Skin epidermis (tissue), 12 donors: ENCODE measurements at regions not wholly inside any gene's neighbourhood (a gene's known extent, or its start where the extent isn't known, plus 50 kb on each side); places are given as distances from the start of the nearest gene placed in this dataset.
A peak's percentile ranks its signal among the peaks of the same experiment; 100 is the strongest.
"Not testable (repeated sequence)": the region's sequence is repeated elsewhere in the genome, so short reads cannot be mapped to it uniquely, and the experiment has no call there.

Source experiments
- H3K27ac ChIP-seq, 21 experiments: fragments of 200-600 bp; sonication (generic) in 11 of 21; one replicate each; pipeline ENCODE4 v1.5.0; 2020; ENCODE audit warnings: mild to moderate bottlenecking in 3 of 21, inconsistent platforms in 2 of 21, moderate library complexity in 2 of 21
- H3K4me3 ChIP-seq, 7 experiments: fragments of 200-600 bp; sonication (generic) in 2 of 7; one replicate each; pipeline ENCODE4 v1.5.0; 2020; ENCODE audit warnings: inconsistent platforms in 2 of 7, mild to moderate bottlenecking in 2 of 7, moderate library complexity in 1 of 7

- Histone ChIP-seq H3K27ac (no peak overlapping the region), H3K4me3 (no peak overlapping the region)
Measured at GRCh38 chr18:3328532-3328931, 66.6 kb downstream of the MYL12B start.

GRCh38 chr18:3329471-3329870 lies 67.5 kb downstream of the MYL12B start:
- H3K4me3 ChIP-seq = no peak overlapping the region
- no peak overlapping the region for H3K27ac ChIP-seq

GRCh38 chr18:3329872-3330271 lies 67.9 kb downstream of the MYL12B start:
- peak overlapping the region in 1 of 21 experiments; percentile 42 for H3K27ac ChIP-seq
- H3K4me3 ChIP-seq = no peak overlapping the region

GRCh38 chr18:3330622-3331021 lies 68.7 kb downstream of the MYL12B start:
- Histone ChIP-seq H3K4me3 (no peak overlapping the region), H3K27ac (peak overlapping the region in 1 of 21 experiments; percentile 42)

GRCh38 chr18:3332376-3332775 lies 70.4 kb downstream of the MYL12B start:
- no peak overlapping the region for H3K27ac ChIP-seq
- no peak overlapping the region for H3K4me3 ChIP-seq

- no peak overlapping the region for H3K4me3 ChIP-seq
- no peak overlapping the region for H3K27ac ChIP-seq
Measured at GRCh38 chr18:3333056-3333720, 71.3 kb downstream of the MYL12B start.

- H3K4me3 ChIP-seq = no peak overlapping the region
- no peak overlapping the region for H3K27ac ChIP-seq
Measured at GRCh38 chr18:3333721-3334386, 71.9 kb downstream of the MYL12B start.

GRCh38 chr18:3340015-3340681 lies 78.2 kb downstream of the MYL12B start:
- H3K4me3 ChIP-seq = no peak overlapping the region

GRCh38 chr18:3340682-3341097 lies 78.8 kb downstream of the MYL12B start:
- H3K4me3 ChIP-seq = no peak overlapping the region
- no peak overlapping the region for H3K27ac ChIP-seq

More at GRCh38 chr18:3340015-3340681, 78.2 kb downstream of the MYL12B start:
- no peak overlapping the region for H3K27ac ChIP-seq

GRCh38 chr18:3342628-3343027 lies 80.7 kb downstream of the MYL12B start:
- H3K4me3 ChIP-seq = no peak overlapping the region
- H3K27ac ChIP-seq = no peak overlapping the region

GRCh38 chr18:3345452-3345851 lies 83.5 kb downstream of the MYL12B start:
- H3K4me3 ChIP-seq = no peak overlapping the region
- H3K27ac ChIP-seq = no peak overlapping the region

- H3K27ac ChIP-seq = no peak overlapping the region
- no peak overlapping the region for H3K4me3 ChIP-seq
Measured at GRCh38 chr18:3345885-3346284, 84.0 kb downstream of the MYL12B start.

- no peak overlapping the region for H3K4me3 ChIP-seq
- peak overlapping the region in 1 of 21 experiments; percentile 22 for H3K27ac ChIP-seq
Measured at GRCh38 chr18:3346487-3346886, 84.6 kb downstream of the MYL12B start.

- Histone ChIP-seq H3K27ac (no peak overlapping the region), H3K4me3 (no peak overlapping the region)
Measured at GRCh38 chr18:3347286-3347803, 85.4 kb downstream of the MYL12B start.

GRCh38 chr18:3348176-3348575 lies 86.2 kb downstream of the MYL12B start:
- H3K27ac ChIP-seq = peak overlapping the region in 1 of 21 experiments; percentile 8
- H3K4me3 ChIP-seq = no peak overlapping the region

GRCh38 chr18:3349046-3349841 lies 87.3 kb downstream of the MYL12B start:
- H3K4me3 ChIP-seq, H3K27ac ChIP-seq: not testable (repeated sequence)

GRCh38 chr18:3350021-3350420 lies 88.1 kb downstream of the MYL12B start:
- Histone ChIP-seq H3K4me3 (no peak overlapping the region), H3K27ac (no peak overlapping the region)

- Histone ChIP-seq H3K27ac (peak overlapping the region in 9 of 21 experiments; percentile 13 to 64 (median 49)), H3K4me3 (no peak overlapping the region)
Measured at GRCh38 chr18:3350566-3351527, 88.9 kb downstream of the MYL12B start.

GRCh38 chr18:3354506-3354905 lies 92.6 kb downstream of the MYL12B start:
- H3K4me3 ChIP-seq = no peak overlapping the region
- no peak overlapping the region for H3K27ac ChIP-seq
